GM21447 (cell line): ENCODE measurements at regions not wholly inside any gene's neighbourhood (a gene's known extent, or its start where the extent isn't known, plus 50 kb on each side); places are given as distances from the start of the nearest gene placed in this dataset.

Experiments used
- ATAC-seq: cut with Tn5 transposase; IDR thresholded peaks from one replicate; pipeline ENCODE4 v1.9.1; 2021; ENCODE audit not compliant: unreplicated experiment

GRCh38 chr1:175865041-175865766 is 121.8 kb upstream of the TNR start:
- no peak for ATAC-seq

- ATAC-seq: no peak
Observed at GRCh38 chr1:175864625-175865024, 121.2 kb upstream of the TNR start.

- no peak for ATAC-seq
Observed at GRCh38 chr1:175864183-175864582, 120.8 kb upstream of the TNR start.

GRCh38 chr1:175863299-175864050 is 120.1 kb upstream of the TNR start:
- ATAC-seq: no peak

- ATAC-seq: no peak
Observed at GRCh38 chr1:175862408-175862807, 119.0 kb upstream of the TNR start.

GRCh38 chr1:175861626-175862367 is 118.4 kb upstream of the TNR start:
- ATAC-seq: no peak

GRCh38 chr1:175857756-175858155 is 114.4 kb upstream of the TNR start:
- no peak for ATAC-seq

- no peak for ATAC-seq
Observed at GRCh38 chr1:175853681-175854080, 110.3 kb upstream of the TNR start.

- no peak for ATAC-seq
Observed at GRCh38 chr1:175851749-175852148, 108.4 kb upstream of the TNR start.

- no peak for ATAC-seq
Observed at GRCh38 chr1:175848329-175848728, 104.9 kb upstream of the TNR start.

GRCh38 chr1:175845985-175846384 is 102.6 kb upstream of the TNR start:
- ATAC-seq: no peak

GRCh38 chr1:175845338-175845737 is 101.9 kb upstream of the TNR start:
- no peak for ATAC-seq

- no peak for ATAC-seq
Observed at GRCh38 chr1:175844877-175845276, 101.5 kb upstream of the TNR start.

GRCh38 chr1:175842550-175842949 is 99.2 kb upstream of the TNR start:
- no peak for ATAC-seq

- no peak for ATAC-seq
Observed at GRCh38 chr1:175841738-175842187, 98.4 kb upstream of the TNR start.

GRCh38 chr1:175840787-175841186 is 97.4 kb upstream of the TNR start:
- no peak for ATAC-seq

- no peak for ATAC-seq
Observed at GRCh38 chr1:175839779-175840669, 96.6 kb upstream of the TNR start.

- no peak for ATAC-seq
Observed at GRCh38 chr1:175834597-175834996, 91.2 kb upstream of the TNR start.

- no peak for ATAC-seq
Observed at GRCh38 chr1:175833951-175834350, 90.6 kb upstream of the TNR start.

- no peak for ATAC-seq
Observed at GRCh38 chr1:175833502-175833901, 90.1 kb upstream of the TNR start.

- no peak for ATAC-seq
Observed at GRCh38 chr1:175830500-175830899, 87.1 kb upstream of the TNR start.
